SK-N-SH (cell line): ENCODE measurements at regions not wholly inside any gene's neighbourhood (a gene's known extent, or its start where the extent isn't known, plus 50 kb on each side); places are given as distances from the start of the nearest gene placed in this dataset.

Source experiments
- CTCF ChIA-PET: fragments of 300-600, 350-600 bp; formaldehyde crosslinking; extraction: SDS; loops from one replicate; lab custom pipeline; 2021; lab: Yijun Ruan, JAX
- POLR2A ChIA-PET: fragments of 350-600 bp; sonication (Branson Sonifier 250); formaldehyde crosslinking; extraction: SDS; loops from one replicate; lab custom pipeline; 2020; ENCODE audit warnings: antibody characterized with exemption, inconsistent platforms; lab: Yijun Ruan, JAX
- DNase-seq: peaks from one replicate; pipeline ENCODE4 v3.0.0; 2012
- H2AFZ ChIP-seq: fragments of 200-600 bp; sonication (generic); 2 replicates; pipeline ENCODE4 v1.8.1; 2016; ENCODE audit warnings: antibody characterized with exemption, mild to moderate bottlenecking, low read depth
- H3F3A ChIP-seq: fragments of 200-600 bp; sonication (generic); replicated peaks from 2 replicates; pipeline ENCODE3; 2016; ENCODE audit warnings: antibody characterized with exemption, mild to moderate bottlenecking; ENCODE audit not compliant: insufficient read depth
- H3K27ac ChIP-seq, 2 experiments: fragments of 200-500 bp in 1 of 2; fragments of 200-600 bp in 1 of 2; sonication (Bioruptor generic) in 1 of 2; sonication (generic), shearing (Covaris generic) in 1 of 2; 2 replicates each; pipeline versions ENCODE4 v1.5.1 to v1.6.1; 2014 to 2016; ENCODE audit warnings: low read depth in 2 of 2, inconsistent platforms in 1 of 2, low read length in 1 of 2, mild to moderate bottlenecking in 1 of 2, mixed read lengths in 1 of 2
- H3K27me3 ChIP-seq: fragments of 200-600 bp; sonication (generic), shearing (Covaris generic); 2 replicates; pipeline ENCODE4 v1.6.1; 2016; ENCODE audit warnings: mixed run types; ENCODE audit not compliant: insufficient read depth
- H3K36me3 ChIP-seq, 2 experiments: fragments of 200-500 bp in 1 of 2; fragments of 200-600 bp in 1 of 2; sonication (Bioruptor generic) in 1 of 2; sonication (generic) in 1 of 2; replicated peaks in 1 of 2; 2 replicates each; pipeline versions ENCODE3 to v1.5.1; 2014 to 2016; ENCODE audit warnings: low read length in 1 of 2, mild to moderate bottlenecking in 1 of 2; ENCODE audit not compliant: insufficient read depth in 2 of 2, control insufficient read depth in 1 of 2
- H3K4me1 ChIP-seq, 2 experiments: fragments of 200-500 bp in 1 of 2; fragments of 200-600 bp in 1 of 2; sonication (Bioruptor generic) in 1 of 2; sonication (generic), shearing (Covaris generic) in 1 of 2; 2 replicates each; pipeline versions ENCODE4 v1.5.1 to v1.6.1; 2014 to 2016; ENCODE audit warnings: low read depth in 1 of 2, low read length in 1 of 2, mixed run types in 1 of 2; ENCODE audit not compliant: insufficient read depth in 2 of 2, control insufficient read depth in 1 of 2
- H3K4me2 ChIP-seq: fragments of 200-600 bp; sonication (generic), shearing (Covaris generic); 2 replicates; pipeline ENCODE4 v1.6.1; 2017; ENCODE audit warnings: mixed run types
- H3K4me3 ChIP-seq, 2 experiments: fragments of 200-500 bp in 1 of 2; fragments of 200-600 bp in 1 of 2; sonication (Bioruptor generic) in 1 of 2; sonication (generic), shearing (Covaris generic) in 1 of 2; 2 replicates each; pipeline versions ENCODE4 v1.5.1 to v1.8.1; 2014 to 2016; ENCODE audit warnings: low read depth in 2 of 2, inconsistent platforms in 1 of 2, low read length in 1 of 2, mild to moderate bottlenecking in 1 of 2, mixed read lengths in 1 of 2, moderate library complexity in 1 of 2
- H3K79me2 ChIP-seq: fragments of 200-600 bp; sonication (generic); 2 replicates; pipeline ENCODE4 v1.8.1; 2017; ENCODE audit warnings: mild to moderate bottlenecking; ENCODE audit not compliant: insufficient read depth
- H3K9ac ChIP-seq: fragments of 200-600 bp; sonication (generic); 2 replicates; pipeline ENCODE4 v1.6.1; 2017; ENCODE audit warnings: mixed run types
- H3K9me2 ChIP-seq: fragments of 200-600 bp; sonication (generic); 2 replicates; pipeline ENCODE4 v1.6.1; 2017; ENCODE audit warnings: mixed run types
- H3K9me3 ChIP-seq: fragments of 200-600 bp; sonication (generic); 2 replicates; pipeline ENCODE4 v1.6.1; 2017; ENCODE audit warnings: mixed run types, mild to moderate bottlenecking, moderate library complexity
- H4K20me1 ChIP-seq: fragments of 200-600 bp; sonication (generic); 2 replicates; pipeline ENCODE4 v1.6.1; 2017; ENCODE audit warnings: mild to moderate bottlenecking, mixed run types; ENCODE audit not compliant: insufficient read depth
- ELF1 ChIP-seq: IDR thresholded peaks from 2 replicates; pipeline ENCODE4 v1.4.0; 2012
- EP300 ChIP-seq, 2 experiments: IDR thresholded peaks; 2 replicates each; pipeline versions ENCODE4 v1.4.0 to v1.6.1; 2012; ENCODE audit warnings: borderline replicate concordance in 1 of 2, low read depth in 1 of 2, low read length in 1 of 2
- EZH2phosphoT487 ChIP-seq: fragments of 200-600 bp; sonication (generic); IDR thresholded peaks from 2 replicates; pipeline ENCODE4 v1.6.1; 2017; ENCODE audit warnings: low read depth, mixed run types, mild to moderate bottlenecking, antibody characterized with exemption, moderate library complexity, borderline replicate concordance
- FOSL2 ChIP-seq: IDR thresholded peaks from 2 replicates; pipeline ENCODE4 v1.4.0; 2012; ENCODE audit warnings: low read depth, mild to moderate bottlenecking, moderate library complexity, borderline replicate concordance
- GATA2 ChIP-seq: sonication (generic); formaldehyde crosslinking; IDR thresholded peaks from 2 replicates; pipeline ENCODE4 v1.5.0; 2020; ENCODE audit warnings: mild to moderate bottlenecking, missing genetic modification reagents
- JUND ChIP-seq: IDR thresholded peaks from 2 replicates; pipeline ENCODE4 v1.4.0; 2012
- NRF1 ChIP-seq: IDR thresholded peaks from 2 replicates; pipeline ENCODE4 v1.6.1; 2012; ENCODE audit warnings: low read depth, mild to moderate bottlenecking, low read length
- RAD21 ChIP-seq: IDR thresholded peaks from 2 replicates; pipeline ENCODE4 v1.6.1; 2012; ENCODE audit warnings: mild to moderate bottlenecking, low read length
- RXRA ChIP-seq: IDR thresholded peaks from 2 replicates; pipeline ENCODE4 v1.4.0; 2012; ENCODE audit warnings: low read depth, mild to moderate bottlenecking, borderline replicate concordance
- SIN3A ChIP-seq: IDR thresholded peaks from 2 replicates; pipeline ENCODE4 v1.6.1; 2012; ENCODE audit warnings: low read depth, mild to moderate bottlenecking, low read length, moderate library complexity, borderline replicate concordance
- SMC3 ChIP-seq: IDR thresholded peaks from 2 replicates; pipeline ENCODE4 v1.6.1; 2012; ENCODE audit warnings: low read depth, low read length, improper control_type of control experiment
- TAF1 ChIP-seq: IDR thresholded peaks from 2 replicates; pipeline ENCODE4 v1.6.1; 2012; ENCODE audit warnings: low read depth, mild to moderate bottlenecking, low read length, moderate library complexity, borderline replicate concordance
- TEAD4 ChIP-seq: IDR thresholded peaks from 2 replicates; pipeline ENCODE4 v1.4.0; 2012; ENCODE audit warnings: mild to moderate bottlenecking, borderline replicate concordance; ENCODE audit not compliant: insufficient read depth
- YY1 ChIP-seq: IDR thresholded peaks from 2 replicates; pipeline ENCODE4 v1.4.0; 2012; ENCODE audit warnings: low read depth, mild to moderate bottlenecking
- WGBS: methylation state at CpG from one replicate; pipeline ENCODE4 v1.1.6; 2017; ENCODE audit warnings: low lambda C conversion rate; 5-methylcytosine and 5-hydroxymethylcytosine counted together
- TF ChIP-seq, protein P1 (sequence below): IDR thresholded peaks from 2 replicates; pipeline ENCODE4 v1.4.0; 2012; ENCODE audit warnings: low read depth
- TF ChIP-seq, protein P2 (sequence below): fragments of 150-350 bp; IDR thresholded peaks from 2 replicates; pipeline ENCODE4 v1.6.1; 2017; ENCODE audit warnings: antibody characterized with exemption, low read length, low read depth, borderline replicate concordance

DNA sequence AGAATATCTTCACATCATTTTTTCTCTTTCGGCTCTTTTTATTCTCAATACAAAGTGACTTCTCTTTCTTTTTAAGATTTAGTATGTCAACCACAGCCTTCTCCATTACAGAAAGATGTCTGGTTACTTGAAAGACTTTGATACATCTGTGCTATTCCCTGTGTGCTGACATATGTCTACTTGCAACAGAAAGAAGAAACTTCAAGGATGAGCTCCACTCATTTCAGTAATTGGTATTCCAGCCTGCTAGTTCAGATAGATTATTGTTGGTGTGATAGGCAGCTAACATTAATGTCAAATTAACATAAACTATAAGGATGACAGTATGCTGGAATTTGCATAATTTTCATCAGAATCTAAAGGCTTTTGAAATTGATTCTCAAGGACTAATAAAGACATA, 948.7 kb downstream of the PCDH18 start:
- H4K20me1 ChIP-seq = no peaks in the 10 kb centered on the region
- H3K9ac ChIP-seq = no peak overlapping the region
- no peaks in the 10 kb centered on the region for H3K4me1 ChIP-seq
- H3K9me2 ChIP-seq = no peaks in the 10 kb centered on the region
- no peak overlapping the region for H3K4me2 ChIP-seq
- TF ChIP-seq ELF1 (no peak), GATA2 (no peak), RAD21 (no peak), JUND (no peak), SMC3 (no peak), RXRA (no peak)
- TF ChIP-seq, protein P1, sequence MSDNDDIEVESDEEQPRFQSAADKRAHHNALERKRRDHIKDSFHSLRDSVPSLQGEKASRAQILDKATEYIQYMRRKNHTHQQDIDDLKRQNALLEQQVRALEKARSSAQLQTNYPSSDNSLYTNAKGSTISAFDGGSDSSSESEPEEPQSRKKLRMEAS = no peak
- no peaks in the 10 kb centered on the region for H3K27me3 ChIP-seq
- CTCF ChIA-PET = no interaction called here
- no peak for DNase-seq
- 69% methylated on average over 1 of the region's 1 CpG for WGBS
- H2AFZ ChIP-seq = no peak overlapping the region
- H3K27ac ChIP-seq = no peak overlapping the region
- H3K79me2 ChIP-seq = no peaks in the 10 kb centered on the region
- H3F3A ChIP-seq = no peaks in the 10 kb centered on the region
- H3K4me3 ChIP-seq = no peak overlapping the region
- POLR2A ChIA-PET = no interaction called here
- no peaks in the 10 kb centered on the region for H3K36me3 ChIP-seq
- no peaks in the 10 kb centered on the region for H3K9me3 ChIP-seq

DNA sequence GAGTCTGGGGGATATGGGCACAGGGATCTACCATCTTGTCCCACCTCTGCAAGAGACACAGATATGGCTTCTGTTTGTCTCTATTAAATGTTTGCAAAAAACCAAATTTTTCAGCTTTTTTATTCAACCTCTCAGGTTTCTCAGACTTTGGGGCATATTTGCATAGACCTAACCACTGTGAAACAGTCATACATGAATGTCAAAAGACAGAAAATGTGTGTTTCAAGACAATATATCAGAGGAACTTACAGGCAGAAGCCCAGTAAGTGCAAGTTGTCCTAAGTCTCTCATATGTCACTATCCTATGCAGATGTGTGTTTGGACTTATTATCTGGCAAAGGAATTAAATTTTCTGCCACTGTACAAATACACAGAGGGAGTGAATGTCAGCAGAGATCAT, 951.2 kb downstream of the PCDH18 start:
- Histone ChIP-seq H3K9me3 (no peaks in the 10 kb centered on the region), H3K27ac (no peak overlapping the region), H3K4me2 (no peak overlapping the region), H3K4me1 (no peaks in the 10 kb centered on the region), H3K27me3 (no peaks in the 10 kb centered on the region), H3K9ac (no peak overlapping the region), H3K9me2 (no peaks in the 10 kb centered on the region), H2AFZ (no peak overlapping the region)
- POLR2A ChIA-PET = no interaction called here
- DNase-seq = no peak
- TF ChIP-seq SIN3A (no peak), YY1 (no peak), ELF1 (no peak), NRF1 (no peak), EZH2phosphoT487 (no peak), FOSL2 (no peak)
- TF ChIP-seq, all 33 proteins: peak for 0
- H4K20me1 ChIP-seq = no peaks in the 10 kb centered on the region
- H3K79me2 ChIP-seq = no peaks in the 10 kb centered on the region
- no peaks in the 10 kb centered on the region for H3K36me3 ChIP-seq
- no peak overlapping the region for H3K4me3 ChIP-seq
- CTCF ChIA-PET = no interaction called here
- H3F3A ChIP-seq = no peaks in the 10 kb centered on the region

DNA sequence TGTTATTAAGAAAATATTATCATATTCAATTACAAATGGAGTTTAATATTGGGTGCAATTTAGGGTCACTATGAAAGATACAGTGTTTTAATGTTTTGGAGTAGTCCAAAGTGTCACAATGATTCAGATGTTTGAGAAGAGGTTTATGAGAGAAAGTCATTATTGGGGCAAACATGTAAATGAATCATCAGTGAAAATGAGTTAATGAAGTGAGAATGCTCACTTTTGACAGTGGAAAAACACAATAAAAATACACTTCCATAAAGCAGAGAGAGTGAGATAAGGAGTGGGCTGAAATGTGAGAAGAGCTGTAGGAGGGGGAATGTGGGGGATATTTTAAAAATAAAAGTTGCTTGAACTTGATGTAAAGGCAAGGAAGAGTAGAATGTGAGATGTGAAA, 957.1 kb downstream of the PCDH18 start:
- Histone ChIP-seq H3K4me3 (no peak overlapping the region), H2AFZ (no peak overlapping the region), H3K36me3 (no peaks in the 10 kb centered on the region), H3F3A (no peaks in the 10 kb centered on the region), H3K4me1 (no peaks in the 10 kb centered on the region; a peak in 1 of 4 replicates), H3K79me2 (no peaks in the 10 kb centered on the region), H3K9me2 (no peaks in the 10 kb centered on the region), H4K20me1 (no peaks in the 10 kb centered on the region), H3K9me3 (no peaks in the 10 kb centered on the region), H3K27me3 (no peaks in the 10 kb centered on the region), H3K27ac (no peak overlapping the region), H3K9ac (no peak overlapping the region), H3K4me2 (no peak overlapping the region)
- no peak for DNase-seq
- POLR2A ChIA-PET = no interaction called here
- TF ChIP-seq, protein P2, sequence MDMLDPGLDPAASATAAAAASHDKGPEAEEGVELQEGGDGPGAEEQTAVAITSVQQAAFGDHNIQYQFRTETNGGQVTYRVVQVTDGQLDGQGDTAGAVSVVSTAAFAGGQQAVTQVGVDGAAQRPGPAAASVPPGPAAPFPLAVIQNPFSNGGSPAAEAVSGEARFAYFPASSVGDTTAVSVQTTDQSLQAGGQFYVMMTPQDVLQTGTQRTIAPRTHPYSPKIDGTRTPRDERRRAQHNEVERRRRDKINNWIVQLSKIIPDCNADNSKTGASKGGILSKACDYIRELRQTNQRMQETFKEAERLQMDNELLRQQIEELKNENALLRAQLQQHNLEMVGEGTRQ = no peak
- TF ChIP-seq TAF1 = no peak
- no peak for TF ChIP-seq EZH2phosphoT487
- no peak for TF ChIP-seq EP300 (IDR thresholded peaks at IDR 0.05; ENCODE audit: borderline replicate concordance in 1 of 2, low read depth in 1 of 2, low read length in 1 of 2)
- TF ChIP-seq TEAD4 = no peak
- CTCF ChIA-PET = interaction anchor here (0.7 kb wide), 1 partner anchor 47 kb away, joined by 3 read pairs; no protein-coding TSS in a partner anchor
